Peyer's patch (tissue), 4 donors: ENCODE measurements at regions not wholly inside any gene's neighbourhood (a gene's known extent, or its start where the extent isn't known, plus 50 kb on each side); places are given as distances from the start of the nearest gene placed in this dataset.

Source experiments
- DNase-seq, 3 donors: peaks; one replicate each; pipeline ENCODE4 v3.0.0-alpha.2; 2017 to 2019
- H3K27ac ChIP-seq, 4 donors: fragments of 200-600 bp; sonication (generic); one replicate each; pipeline ENCODE4 v1.5.1; 2016 to 2019
- H3K27me3 ChIP-seq, 2 donors: fragments of 200-600 bp; sonication (generic); one replicate each; pipeline ENCODE4 v1.5.1; 2019
- H3K36me3 ChIP-seq, 3 donors: fragments of 200-600 bp; sonication (generic); one replicate each; pipeline ENCODE4 v1.5.1; 2016 to 2019
- H3K4me1 ChIP-seq, 4 donors: fragments of 200-600 bp; sonication (generic); one replicate each; pipeline ENCODE4 v1.5.1; 2016 to 2019
- H3K4me3 ChIP-seq, 4 donors: fragments of 200-600 bp; sonication (generic); 1 replicate in 3 of 4; 2 replicates in 1 of 4; pipeline ENCODE4 v1.5.1; 2016 to 2019; ENCODE audit warnings: mild to moderate bottlenecking in 1 of 4
- H3K9me3 ChIP-seq, 4 donors: fragments of 200-600 bp; sonication (generic); one replicate each; pipeline ENCODE4 v1.5.1; 2016 to 2019; ENCODE audit warnings: mild to moderate bottlenecking in 1 of 4
- POLR2A ChIP-seq, 2 donors: fragments of 450-650 bp; IDR thresholded peaks; one replicate each; pipeline ENCODE4 v1.5.1; 2017; ENCODE audit warnings: antibody characterized with exemption in 2 of 2, mild to moderate bottlenecking in 2 of 2, moderate library complexity in 2 of 2
- TF ChIP-seq, protein P1 (sequence below), 6 experiments: fragments of 450-650 bp in 4 of 6; fragments of 200-600 bp in 2 of 6; sonication (generic) in 1 of 6; IDR thresholded peaks; one replicate each; pipeline ENCODE4 v1.5.1; 2017 to 2019; ENCODE audit warnings: antibody characterized with exemption in 6 of 6, mild to moderate bottlenecking in 3 of 6, moderate library complexity in 1 of 6

DNA sequence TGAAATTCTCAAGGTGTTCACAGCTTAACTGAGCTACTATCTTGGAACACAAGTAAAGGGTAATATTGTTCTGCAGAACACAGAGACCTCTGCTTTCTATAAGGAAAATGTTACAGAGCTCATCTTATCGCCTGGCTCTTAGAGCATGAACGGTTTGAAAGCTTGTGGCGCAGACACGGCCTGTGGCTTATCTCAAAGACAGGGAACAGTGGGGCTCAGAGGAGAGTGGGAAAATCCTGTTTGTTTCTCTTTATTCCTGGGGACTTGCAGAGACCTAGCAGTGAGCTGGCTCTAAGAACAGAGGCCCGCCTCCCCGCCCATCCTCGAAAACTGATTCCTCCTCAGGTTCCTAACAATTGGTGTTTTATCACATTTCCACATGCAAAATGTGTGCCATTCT lies 131.7 kb downstream of the EMX2 start:
- no peak for TF ChIP-seq POLR2A (IDR thresholded peaks at IDR 0.05)
- TF ChIP-seq, protein P1, sequence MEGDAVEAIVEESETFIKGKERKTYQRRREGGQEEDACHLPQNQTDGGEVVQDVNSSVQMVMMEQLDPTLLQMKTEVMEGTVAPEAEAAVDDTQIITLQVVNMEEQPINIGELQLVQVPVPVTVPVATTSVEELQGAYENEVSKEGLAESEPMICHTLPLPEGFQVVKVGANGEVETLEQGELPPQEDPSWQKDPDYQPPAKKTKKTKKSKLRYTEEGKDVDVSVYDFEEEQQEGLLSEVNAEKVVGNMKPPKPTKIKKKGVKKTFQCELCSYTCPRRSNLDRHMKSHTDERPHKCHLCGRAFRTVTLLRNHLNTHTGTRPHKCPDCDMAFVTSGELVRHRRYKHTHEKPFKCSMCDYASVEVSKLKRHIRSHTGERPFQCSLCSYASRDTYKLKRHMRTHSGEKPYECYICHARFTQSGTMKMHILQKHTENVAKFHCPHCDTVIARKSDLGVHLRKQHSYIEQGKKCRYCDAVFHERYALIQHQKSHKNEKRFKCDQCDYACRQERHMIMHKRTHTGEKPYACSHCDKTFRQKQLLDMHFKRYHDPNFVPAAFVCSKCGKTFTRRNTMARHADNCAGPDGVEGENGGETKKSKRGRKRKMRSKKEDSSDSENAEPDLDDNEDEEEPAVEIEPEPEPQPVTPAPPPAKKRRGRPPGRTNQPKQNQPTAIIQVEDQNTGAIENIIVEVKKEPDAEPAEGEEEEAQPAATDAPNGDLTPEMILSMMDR (IDR thresholded peaks at IDR 0.05): no peak
- Histone ChIP-seq H3K9me3 (no peaks in the 10 kb centered on the region), H3K36me3 (no peaks in the 10 kb centered on the region), H3K4me1 (no peaks in the 10 kb centered on the region), H3K27ac (no peak overlapping the region), H3K27me3 (no peaks in the 10 kb centered on the region), H3K4me3 (no peak overlapping the region)
- DNase-seq: no peak

DNA sequence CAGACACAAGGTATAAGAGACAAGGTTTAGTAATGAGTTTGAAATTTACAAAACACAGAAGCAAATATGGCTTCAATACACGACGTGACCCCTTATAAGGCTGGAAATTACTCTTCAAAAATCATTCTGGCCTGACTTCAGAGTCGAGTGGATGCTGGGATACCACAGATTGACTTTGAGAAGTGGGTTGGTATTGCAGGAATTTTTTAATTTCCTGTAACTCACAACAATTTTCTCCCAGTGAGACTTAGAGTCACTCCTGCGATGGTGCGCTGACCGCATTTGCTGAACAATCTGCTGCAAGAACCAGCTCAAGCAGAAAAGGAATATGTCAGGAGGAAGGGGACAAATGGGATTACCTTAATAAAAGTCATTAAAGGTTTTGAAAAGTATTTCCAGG lies 132.1 kb downstream of the EMX2 start:
- no peaks in the 10 kb centered on the region for H3K36me3 ChIP-seq
- no peaks in the 10 kb centered on the region for H3K4me1 ChIP-seq
- DNase-seq: no peak
- H3K27ac ChIP-seq: no peak overlapping the region
- no peak overlapping the region for H3K4me3 ChIP-seq
- no peaks in the 10 kb centered on the region for H3K9me3 ChIP-seq
- TF ChIP-seq POLR2A (IDR thresholded peaks at IDR 0.05): no peak
- TF ChIP-seq, protein P1 (IDR thresholded peaks at IDR 0.05): no peak
- H3K27me3 ChIP-seq: no peaks in the 10 kb centered on the region

DNA sequence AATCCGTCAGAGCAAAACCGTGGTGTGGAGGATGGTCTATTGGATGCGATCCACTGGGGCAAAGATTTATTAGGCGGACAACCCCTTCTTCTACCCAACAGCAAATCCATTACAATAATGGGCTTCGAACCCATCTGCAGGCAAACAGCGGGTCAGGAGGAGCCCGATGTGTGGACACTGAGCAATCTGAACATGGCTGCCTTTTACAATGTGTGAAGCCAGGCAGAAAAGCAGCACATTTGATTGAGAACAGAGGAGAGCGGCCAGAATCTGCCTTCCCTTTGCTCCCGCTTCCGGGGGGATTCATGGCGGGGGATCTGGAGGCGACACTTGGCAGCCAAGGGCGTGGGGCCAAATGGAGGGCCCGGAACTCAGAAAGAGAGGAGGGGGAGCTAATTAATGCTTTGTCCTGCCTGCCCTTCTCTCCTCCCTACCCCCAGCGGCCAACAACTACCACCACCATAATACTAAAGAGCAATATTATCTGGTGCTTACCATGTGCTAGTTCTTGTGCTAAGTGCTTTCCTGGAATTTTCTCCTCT lies 133.0 kb downstream of the EMX2 start:
- Histone ChIP-seq H3K36me3 (no peaks in the 10 kb centered on the region), H3K9me3 (no peaks in the 10 kb centered on the region), H3K27me3 (no peaks in the 10 kb centered on the region), H3K4me3 (no peak overlapping the region), H3K4me1 (no peaks in the 10 kb centered on the region), H3K27ac (no peak overlapping the region)
- TF ChIP-seq, protein P1 (IDR thresholded peaks at IDR 0.05): no peak
- TF ChIP-seq POLR2A (IDR thresholded peaks at IDR 0.05): no peak
- DNase-seq: no peak

DNA sequence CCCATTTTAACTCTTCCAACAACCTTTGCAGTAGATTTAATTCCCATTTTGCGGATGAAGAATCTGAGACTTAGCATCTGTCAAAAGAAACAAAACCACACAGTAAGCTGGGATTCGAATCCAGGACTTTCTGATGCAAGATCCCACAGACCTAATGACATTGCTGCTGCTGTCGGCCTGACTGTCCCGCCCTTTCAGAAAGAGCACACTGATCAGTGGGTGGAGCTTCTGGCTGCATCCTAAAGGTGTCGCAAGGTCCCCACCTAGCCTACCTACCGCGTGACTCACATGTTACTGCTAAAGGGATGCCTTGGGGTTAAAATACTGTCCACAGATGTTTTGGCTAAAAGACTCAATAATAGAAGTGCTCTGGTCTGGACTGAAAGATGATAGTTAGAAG lies 134.7 kb downstream of the EMX2 start:
- no peak for DNase-seq
- Histone ChIP-seq H3K4me3 (no peak overlapping the region), H3K36me3 (no peaks in the 10 kb centered on the region), H3K27ac (no peak overlapping the region), H3K27me3 (no peaks in the 10 kb centered on the region), H3K4me1 (no peaks in the 10 kb centered on the region), H3K9me3 (no peaks in the 10 kb centered on the region)
- TF ChIP-seq, protein P1 (IDR thresholded peaks at IDR 0.05): no peak
- no peak for TF ChIP-seq POLR2A (IDR thresholded peaks at IDR 0.05)

DNA sequence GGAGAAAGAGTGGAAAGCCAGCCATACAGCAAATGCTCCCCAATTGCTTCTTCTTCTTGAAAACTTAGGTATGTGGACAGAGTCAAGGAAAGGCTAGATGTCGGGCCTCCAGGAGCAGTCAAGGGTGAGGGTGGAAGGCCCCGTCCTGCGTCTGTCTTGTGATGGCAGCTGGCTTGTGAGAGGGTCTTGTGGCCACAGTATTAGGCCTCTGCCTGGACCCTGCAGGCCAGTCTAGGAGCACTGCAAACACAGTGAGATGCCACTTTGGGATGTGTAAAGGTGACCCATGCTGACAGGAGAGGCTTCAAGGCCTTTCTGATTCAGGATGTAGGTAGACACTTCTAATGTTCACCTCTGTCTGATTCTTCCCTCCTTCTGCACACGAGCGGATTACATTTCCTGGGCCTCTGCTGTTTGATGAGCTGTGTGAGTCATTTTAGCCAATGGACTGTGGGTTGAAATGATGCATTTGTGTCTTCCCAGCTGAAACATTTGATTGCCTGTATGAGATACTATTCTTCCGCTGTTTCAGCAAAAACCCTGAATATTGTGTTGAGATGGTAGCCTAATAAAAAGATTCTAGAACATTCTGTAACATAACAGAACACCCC lies 135.4 kb downstream of the EMX2 start:
- Histone ChIP-seq H3K27ac (no peak overlapping the region), H3K36me3 (no peaks in the 10 kb centered on the region), H3K27me3 (no peaks in the 10 kb centered on the region), H3K4me1 (no peaks in the 10 kb centered on the region), H3K9me3 (no peaks in the 10 kb centered on the region), H3K4me3 (no peak overlapping the region)
- no peak for DNase-seq
- TF ChIP-seq, protein P1 (IDR thresholded peaks at IDR 0.05): no peak
- no peak for TF ChIP-seq POLR2A (IDR thresholded peaks at IDR 0.05)

DNA sequence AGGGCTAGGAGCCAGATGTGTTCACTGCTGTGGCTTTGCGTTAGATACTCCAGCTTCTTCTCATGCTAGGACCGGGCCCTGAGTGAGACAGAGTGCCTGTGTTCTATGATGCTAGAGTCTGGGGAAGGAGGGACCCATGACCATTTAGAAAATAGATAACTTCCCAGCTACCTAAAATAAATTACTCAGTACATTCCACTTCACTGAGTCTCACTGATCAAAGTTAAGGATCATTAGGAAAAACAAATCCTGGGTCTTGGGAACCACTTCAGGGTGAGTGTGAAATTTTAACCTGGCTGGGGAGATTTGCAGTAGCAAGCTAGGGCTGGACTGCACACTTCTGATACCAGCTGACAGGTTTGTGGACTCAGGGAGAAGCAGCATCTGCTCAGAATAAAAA lies 138.1 kb downstream of the EMX2 start:
- no peak for DNase-seq

More for the DNA sequence above, 138.1 kb downstream of the EMX2 start:
- TF ChIP-seq, protein P1 (IDR thresholded peaks at IDR 0.05): no peak
- TF ChIP-seq POLR2A (IDR thresholded peaks at IDR 0.05): no peak
- no peaks in the 10 kb centered on the region for H3K9me3 ChIP-seq
- no peak overlapping the region for H3K27ac ChIP-seq
- H3K36me3 ChIP-seq: no peaks in the 10 kb centered on the region
- no peaks in the 10 kb centered on the region for H3K4me1 ChIP-seq
- H3K27me3 ChIP-seq: no peaks in the 10 kb centered on the region
- no peak overlapping the region for H3K4me3 ChIP-seq
